CD4-positive, alpha-beta T cell treated with Interferon gamma for 1 hour (primary cell): ENCODE measurements at regions not wholly inside any gene's neighbourhood (a gene's known extent, or its start where the extent isn't known, plus 50 kb on each side); places are given as distances from the start of the nearest gene placed in this dataset.

Experiments
- DNase-seq: peaks from one replicate; pipeline ENCODE4 v3.0.0-alpha.2; 2020

- DNase-seq, result no peak
Observed at GRCh38 chr7:84462259-84462658, 267.7 kb upstream of the SEMA3A start.

- no peak for DNase-seq
Observed at GRCh38 chr7:84461093-84461492, 266.5 kb upstream of the SEMA3A start.

- no peak for DNase-seq
Observed at GRCh38 chr7:84455788-84456187, 261.2 kb upstream of the SEMA3A start.

GRCh38 chr7:84454174-84454959 lies 259.8 kb upstream of the SEMA3A start:
- no peak for DNase-seq

GRCh38 chr7:84452618-84453017 lies 258.0 kb upstream of the SEMA3A start:
- no peak for DNase-seq

- no peak for DNase-seq
Observed at GRCh38 chr7:84450772-84451171, 256.2 kb upstream of the SEMA3A start.

GRCh38 chr7:84447636-84448293 lies 253.2 kb upstream of the SEMA3A start:
- DNase-seq, result no peak

GRCh38 chr7:84446991-84447480 lies 252.4 kb upstream of the SEMA3A start:
- DNase-seq, result no peak

- DNase-seq, result no peak
Observed at GRCh38 chr7:84425702-84426259, 231.2 kb upstream of the SEMA3A start.

- no peak for DNase-seq
Observed at GRCh38 chr7:84422790-84423189, 228.2 kb upstream of the SEMA3A start.

- no peak for DNase-seq
Observed at GRCh38 chr7:84412161-84412969, 217.8 kb upstream of the SEMA3A start.

GRCh38 chr7:84399661-84400060 lies 205.1 kb upstream of the SEMA3A start:
- DNase-seq, result no peak

GRCh38 chr7:84394219-84394618 lies 199.6 kb upstream of the SEMA3A start:
- no peak for DNase-seq

GRCh38 chr7:84393786-84394185 lies 199.2 kb upstream of the SEMA3A start:
- no peak for DNase-seq

GRCh38 chr7:84390845-84391244 lies 196.3 kb upstream of the SEMA3A start:
- DNase-seq, result no peak

GRCh38 chr7:84389242-84389641 lies 194.7 kb upstream of the SEMA3A start:
- DNase-seq, result no peak

GRCh38 chr7:84387595-84387994 lies 193.0 kb upstream of the SEMA3A start:
- no peak for DNase-seq

- no peak for DNase-seq
Observed at GRCh38 chr7:84384417-84384816, 189.8 kb upstream of the SEMA3A start.

- no peak for DNase-seq
Observed at GRCh38 chr7:84379446-84379845, 184.9 kb upstream of the SEMA3A start.

- no peak for DNase-seq
Observed at GRCh38 chr7:84372712-84373111, 178.1 kb upstream of the SEMA3A start.

GRCh38 chr7:84372155-84372621 lies 177.6 kb upstream of the SEMA3A start:
- no peak for DNase-seq

GRCh38 chr7:84370114-84370513 lies 175.5 kb upstream of the SEMA3A start:
- DNase-seq, result no peak

GRCh38 chr7:84368122-84368521 lies 173.5 kb upstream of the SEMA3A start:
- DNase-seq, result no peak
